Glomerular endothelial cell (primary cell): ENCODE measurements at regions not wholly inside any gene's neighbourhood (a gene's known extent, or its start where the extent isn't known, plus 50 kb on each side); places are given as distances from the start of the nearest gene placed in this dataset.

ENCODE experiments used
- DNase-seq: peaks from one replicate; pipeline ENCODE4 v3.0.0-alpha.2; 2011; ENCODE audit warnings: low read depth, low spot score; ENCODE audit errors: extremely low read depth

DNA sequence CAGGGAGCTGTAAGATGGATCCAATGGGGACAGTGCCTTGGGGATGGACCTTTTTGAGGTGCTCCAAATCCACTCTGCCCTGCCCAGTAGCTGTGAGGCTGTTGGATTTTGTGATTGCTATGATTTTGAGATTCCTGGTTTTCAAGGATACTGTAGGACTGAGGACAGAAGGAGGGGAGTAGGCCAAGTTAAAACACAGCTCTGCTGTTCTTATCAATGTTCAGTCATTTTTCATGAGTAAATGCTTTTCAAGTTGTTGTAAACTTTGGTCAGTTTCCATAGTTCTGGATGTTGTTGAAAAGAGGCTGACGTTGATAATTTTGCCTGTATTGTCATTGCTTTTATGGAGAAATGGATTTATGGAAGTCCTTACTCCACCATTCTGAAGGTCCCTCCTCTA, 361.2 kb downstream of the ZNF516 start:
- no peak for DNase-seq

DNA sequence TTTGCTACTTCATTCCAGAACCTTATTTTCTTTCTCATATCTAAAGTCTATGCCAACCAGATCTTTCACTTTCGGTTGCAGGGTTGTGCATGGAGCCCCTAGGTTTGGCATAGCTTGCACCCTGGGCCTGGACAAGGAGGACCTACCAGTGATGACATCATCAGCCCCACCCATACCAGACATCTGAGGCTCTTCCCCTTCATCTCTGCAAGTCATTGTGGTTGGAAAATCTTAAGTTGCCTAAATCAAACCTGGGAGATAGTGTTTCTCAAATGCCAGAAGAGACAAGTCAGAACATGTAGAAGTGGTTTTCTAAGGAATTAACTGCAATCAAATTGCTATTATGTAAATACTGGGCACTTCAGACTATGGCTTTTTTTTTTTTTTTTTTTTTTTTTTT, 363.3 kb downstream of the ZNF516 start:
- DNase-seq: no peak

DNA sequence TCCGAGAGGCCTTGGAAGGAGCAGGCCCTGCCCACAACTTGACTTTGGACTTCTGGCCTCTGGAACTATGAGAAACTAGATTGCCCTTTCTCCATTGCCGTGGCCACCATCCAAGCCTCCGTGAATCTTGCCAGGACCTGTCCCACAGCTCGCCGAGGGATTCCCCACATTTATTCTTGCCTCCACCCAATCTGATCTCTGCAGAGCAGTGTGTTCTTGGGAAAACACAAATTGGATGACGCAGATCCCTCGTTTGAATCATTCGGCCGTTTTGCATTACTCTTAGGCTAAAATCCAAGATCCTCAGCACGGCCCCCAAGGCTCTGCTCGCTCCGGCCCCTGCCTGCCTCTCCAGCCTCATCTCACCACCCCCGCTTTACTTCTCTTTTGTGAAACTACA, 364.2 kb downstream of the ZNF516 start:
- DNase-seq: no peak

DNA sequence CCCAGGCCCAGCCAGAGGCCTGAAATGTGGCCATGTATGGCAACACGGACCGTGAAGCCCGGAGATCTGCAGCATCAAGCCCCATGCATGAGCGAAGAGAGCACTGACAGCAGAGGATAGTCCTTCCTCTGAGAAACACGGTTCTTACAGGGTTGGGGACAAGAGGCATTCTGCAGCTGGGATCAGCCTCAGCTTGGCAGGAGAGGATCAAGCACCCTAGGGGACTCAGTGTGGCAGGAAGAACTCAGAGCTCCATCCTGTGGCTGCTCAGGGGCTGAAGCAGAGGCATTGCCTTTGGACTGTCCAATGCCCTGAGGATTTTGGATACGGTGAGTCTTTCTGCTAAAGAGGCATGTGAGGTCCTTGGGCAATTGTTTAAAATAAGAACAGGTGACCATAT, 368.7 kb downstream of the ZNF516 start:
- no peak for DNase-seq

DNA sequence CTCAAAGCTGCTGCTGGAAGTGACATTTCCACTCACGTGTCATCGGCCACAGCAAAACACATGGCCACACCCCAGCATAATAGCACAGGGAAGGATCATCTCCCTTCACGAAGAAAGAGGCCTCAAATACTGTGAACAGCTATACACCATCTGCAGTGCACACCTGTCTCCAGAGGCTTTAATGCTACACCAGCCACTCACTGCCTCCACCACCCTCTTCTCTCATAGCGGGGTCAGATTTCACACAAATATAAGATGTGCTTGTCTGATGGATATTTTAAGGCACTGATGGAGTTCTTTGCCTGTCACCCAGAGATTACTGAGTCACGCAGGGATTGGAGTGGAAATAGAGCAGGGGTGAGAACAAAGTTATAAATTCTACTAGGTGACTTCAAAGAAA, 374.0 kb downstream of the ZNF516 start:
- DNase-seq: no peak

DNA sequence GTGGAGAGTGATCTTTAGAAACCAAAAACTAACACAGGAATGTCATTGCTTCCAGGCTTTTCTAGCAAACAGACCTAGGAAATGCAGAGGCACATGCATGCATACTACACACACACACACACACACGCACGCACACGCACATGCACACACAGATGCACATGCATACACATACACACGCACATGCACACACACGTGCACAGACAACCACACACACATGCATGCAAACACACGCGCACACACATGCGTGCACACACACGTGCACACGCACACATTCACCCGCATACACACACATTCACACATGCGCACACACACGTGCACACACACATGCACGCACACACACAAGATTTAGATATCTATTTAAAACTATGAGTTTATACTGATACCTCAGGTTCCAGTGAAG, 379.5 kb downstream of the ZNF516 start:
- no peak for DNase-seq

DNA sequence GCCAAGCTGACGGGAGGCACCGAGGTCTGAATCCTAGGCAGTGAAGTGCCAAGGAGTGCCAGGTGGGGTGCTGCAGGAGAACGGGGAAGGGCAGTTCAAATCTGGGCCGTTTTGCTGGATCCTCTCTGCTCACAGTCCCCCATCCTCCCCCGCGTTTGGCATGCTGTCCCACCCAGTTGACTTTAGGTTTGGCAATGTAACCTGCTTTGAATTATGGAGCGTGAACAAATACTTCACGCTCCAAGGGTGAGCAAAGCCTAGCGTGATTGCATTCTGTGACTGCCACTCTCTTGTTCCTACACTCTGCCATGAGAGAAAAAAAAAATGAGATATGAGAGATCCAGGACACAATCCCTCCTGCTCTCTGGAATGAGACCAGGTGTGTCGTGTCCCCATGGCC, 381.9 kb downstream of the ZNF516 start:
- DNase-seq: no peak

DNA sequence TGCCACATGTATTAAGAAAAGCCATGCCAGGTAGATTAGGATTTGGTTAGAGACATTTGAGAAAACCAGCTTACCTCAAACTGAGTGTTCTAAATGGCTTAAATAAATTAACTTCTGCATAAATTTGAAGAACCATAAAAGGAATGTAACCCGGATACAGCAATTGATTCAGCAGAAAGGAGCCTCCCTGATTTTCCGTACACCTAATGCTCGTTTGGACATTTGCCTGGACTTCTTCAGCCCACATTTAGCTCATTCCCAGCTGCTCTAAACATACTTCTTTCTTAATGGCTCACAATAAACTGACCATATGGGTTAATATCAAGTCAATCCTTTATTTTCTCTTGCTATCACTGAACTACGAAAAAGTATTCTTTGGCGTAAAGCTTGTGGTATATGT, 392.4 kb downstream of the ZNF516 start:
- DNase-seq: no peak

DNA sequence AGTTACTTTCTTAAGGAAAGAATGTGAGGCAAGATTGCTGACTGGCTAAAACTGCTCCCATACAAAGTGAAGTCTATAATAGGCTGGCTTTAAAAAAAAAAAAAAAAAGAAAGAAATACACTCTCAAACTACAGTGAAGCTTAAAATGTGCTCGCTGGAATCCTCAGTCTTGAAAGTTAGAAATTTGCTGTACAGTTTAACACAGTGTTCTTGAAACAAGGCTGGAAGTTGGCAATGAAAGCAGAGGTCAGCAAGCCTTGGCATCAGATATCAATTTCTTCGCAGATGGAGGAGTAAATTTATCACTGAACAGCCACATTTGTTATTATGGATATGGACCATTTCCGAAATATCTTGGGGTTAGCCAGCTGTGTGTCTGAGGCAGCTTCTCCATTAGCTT, 392.9 kb downstream of the ZNF516 start:
- DNase-seq: no peak

DNA sequence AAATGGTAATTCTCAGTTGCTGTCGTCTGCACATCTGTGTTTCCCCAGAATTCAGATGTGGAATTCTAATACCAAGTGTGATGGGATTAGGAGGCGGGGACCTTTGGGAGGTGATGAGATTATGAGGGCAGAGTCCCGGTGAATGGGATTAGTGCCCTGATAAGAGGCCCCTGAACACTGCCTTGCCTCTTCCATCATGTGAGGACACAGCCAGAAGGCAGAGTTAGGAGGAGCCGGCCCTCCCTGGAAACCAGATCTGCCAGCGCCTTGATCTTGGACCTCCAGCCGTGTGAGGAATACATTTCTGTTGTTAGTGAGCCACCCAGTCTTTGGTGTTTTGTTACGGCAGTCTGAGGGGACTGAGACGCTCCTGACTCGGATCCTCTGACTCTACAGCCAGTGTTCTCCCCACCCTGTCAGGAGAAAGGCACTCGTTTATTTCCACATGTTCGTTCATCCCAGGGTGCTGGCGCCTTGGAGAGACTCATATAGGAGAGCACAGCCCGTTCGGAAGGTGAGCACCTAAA, 395.0 kb downstream of the ZNF516 start:
- no peak for DNase-seq

DNA sequence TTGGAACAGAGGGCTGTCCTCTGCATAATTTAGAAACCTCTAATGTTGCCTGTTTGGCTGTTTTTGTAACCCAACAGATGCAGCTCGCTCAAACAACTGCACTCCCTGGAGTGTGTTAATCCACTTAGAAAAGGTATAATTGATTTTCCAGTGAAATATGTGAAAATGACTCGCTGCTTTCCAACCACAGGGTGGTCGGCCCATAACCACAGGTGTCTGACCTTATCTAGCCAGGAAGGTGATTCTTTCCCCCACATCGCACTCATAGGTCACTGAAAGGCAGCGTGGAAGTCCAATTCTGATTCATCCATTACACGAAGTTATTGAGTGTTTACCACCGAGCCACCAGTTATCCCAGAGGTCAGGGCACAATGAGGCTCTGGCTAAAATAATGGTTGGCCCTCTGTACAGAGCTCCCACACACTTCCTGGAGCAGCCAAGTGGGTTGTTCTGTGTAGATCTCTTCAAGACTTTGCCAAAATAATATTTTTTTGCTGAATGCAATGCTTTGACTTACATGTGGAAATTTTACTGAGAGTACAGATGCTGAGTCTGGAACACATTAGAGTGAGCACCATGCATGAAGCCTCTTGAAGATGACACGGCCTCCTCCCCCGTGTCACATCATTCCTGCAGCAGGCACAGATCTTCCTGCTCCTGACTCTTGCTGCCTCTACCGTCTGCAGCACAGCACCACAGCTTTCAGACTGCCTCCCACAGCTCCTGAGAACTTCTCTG, 396.2 kb downstream of the ZNF516 start:
- DNase-seq: no peak

DNA sequence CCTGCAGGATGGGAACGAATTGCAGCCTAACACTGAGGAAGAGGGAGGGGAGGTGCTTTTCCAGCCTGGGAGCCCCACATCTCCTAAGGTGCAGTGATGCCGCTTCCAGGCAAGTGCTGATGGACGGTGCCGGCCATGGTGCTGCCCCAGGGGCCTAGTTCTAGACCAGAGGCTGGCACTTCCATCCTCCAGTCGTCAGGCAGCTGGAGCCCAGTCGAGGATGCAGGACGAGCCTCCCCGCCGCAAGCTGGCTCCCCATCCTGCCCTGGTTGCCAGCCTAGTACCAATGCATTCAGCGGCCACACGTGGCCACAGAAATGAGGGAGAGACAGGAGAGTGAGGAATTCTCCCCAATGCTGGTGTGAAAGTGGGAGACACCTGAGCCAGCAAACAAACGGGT, 413.5 kb downstream of the ZNF516 start:
- no peak for DNase-seq

DNA sequence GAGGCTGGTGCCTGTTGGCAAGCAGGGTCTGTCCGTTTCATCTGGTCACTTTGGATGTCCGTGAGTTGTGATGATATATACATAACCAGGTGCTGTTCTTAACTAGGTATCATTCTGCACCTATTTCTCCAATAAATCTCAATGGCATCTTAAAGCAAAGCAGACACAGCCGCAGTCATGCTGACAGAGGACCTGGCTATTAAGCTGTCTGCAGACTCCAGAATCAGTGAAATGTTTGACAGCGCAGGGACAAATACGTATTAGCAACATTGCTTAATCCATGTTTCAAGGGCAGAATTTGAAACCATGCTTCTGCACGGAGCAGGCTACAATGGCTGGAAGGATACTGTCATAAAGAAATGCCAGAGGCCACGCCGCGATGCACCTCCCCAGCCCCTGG, 414.6 kb downstream of the ZNF516 start:
- no peak for DNase-seq

DNA sequence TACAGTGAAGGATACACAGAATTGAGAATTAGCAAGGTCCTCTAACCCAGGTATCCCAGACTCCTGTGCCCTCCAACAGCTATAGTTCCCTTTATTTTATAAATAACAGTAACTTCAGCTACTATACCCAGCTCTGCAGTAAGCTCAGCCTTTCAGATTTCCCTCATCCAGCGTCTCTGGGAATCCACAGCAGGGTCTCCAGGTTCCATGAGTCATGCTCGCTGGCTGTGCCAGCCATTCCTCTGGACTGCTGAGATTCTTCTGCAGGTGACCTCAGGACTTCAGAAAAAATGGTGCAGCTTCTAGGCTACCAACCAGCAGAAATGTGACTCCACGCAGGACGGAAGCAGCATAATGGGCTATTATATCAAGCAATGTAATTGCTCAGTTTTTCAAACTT, 419.3 kb downstream of the ZNF516 start:
- no peak for DNase-seq

DNA sequence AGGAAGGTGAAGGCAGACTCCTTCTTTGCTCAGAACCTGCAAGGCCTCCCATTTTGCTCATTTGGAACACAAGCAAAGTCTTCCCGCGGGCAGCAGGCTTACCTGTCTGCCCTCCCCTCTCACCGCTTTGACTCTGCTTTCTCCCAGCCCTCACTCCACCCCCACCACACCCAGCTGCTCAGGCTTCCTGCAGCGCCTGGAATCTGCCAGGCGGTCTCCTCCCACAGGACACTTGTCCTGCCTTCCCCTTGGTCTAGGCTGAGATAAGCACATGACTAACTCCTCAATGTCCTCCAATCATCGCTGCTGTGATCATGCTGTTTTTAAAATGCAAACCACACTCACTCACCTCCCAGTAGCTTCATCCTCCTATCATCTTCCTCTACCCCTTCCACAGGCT, 430.0 kb downstream of the ZNF516 start:
- DNase-seq: no peak

DNA sequence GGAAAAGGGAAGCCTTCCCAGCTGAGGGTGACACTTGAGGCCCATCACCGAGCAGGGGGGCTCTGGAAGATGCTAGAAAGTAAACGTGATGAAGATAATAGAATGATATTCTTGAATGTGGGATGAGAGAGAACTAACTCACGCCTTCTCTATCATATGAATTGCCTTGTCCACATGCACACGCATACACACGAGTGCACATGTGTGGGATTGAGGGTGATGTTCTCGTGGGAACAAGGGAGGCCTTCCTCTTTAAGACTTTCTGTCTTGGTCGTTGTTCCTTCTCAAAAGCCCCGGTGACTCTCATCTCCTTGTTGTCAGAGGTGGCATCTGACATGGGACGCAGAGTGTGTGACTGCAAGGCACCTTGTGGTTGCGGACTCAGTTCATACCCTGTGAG, 436.9 kb downstream of the ZNF516 start:
- DNase-seq: no peak

DNA sequence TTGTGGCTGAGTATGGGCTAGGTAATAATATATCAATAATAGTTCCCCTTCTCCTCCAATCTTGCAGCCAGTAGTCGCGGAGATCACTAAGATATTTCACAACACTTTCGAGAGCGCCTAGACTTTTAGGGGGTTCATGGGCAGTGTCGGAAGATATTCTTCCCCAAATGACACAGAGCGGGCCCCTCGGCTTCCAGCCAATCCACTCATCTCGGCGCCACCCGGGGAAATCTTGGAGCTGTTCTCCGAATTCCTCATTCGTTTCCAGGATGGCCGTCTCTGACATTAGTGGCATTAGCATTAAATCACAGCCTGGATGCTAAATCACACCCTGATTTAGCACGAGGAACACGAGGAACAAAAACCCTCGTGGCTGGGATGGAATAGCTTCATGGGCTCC, 437.7 kb downstream of the ZNF516 start:
- no peak for DNase-seq

DNA sequence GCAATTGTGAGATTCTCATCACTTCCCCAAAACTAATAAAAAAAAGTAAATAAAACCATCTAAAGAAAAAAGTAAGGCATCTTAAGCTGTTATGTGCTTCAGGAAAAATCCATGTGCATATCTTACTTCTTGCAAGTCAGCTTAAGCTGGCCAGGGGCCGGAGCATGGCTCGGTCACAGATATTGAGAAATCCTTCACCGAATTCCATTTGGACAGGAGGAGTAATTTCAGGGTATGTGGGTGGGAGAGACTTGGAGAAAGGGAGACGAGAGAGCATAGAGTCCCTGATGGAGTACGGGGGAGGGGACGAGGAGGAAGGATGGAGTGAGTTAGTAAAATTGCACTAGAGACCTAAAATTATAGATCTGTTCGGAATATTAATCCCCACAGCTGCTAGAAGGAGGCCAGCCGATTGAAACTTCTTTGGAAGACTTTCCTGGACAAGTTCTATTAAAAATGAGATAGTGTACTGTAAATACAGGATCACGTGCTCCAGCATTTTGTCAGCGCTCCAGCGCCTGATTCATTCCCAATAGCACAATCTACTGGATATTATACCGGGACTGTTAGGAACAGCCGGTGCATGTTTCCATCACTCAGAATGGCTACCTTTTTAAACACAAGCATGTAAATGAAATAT, 438.5 kb downstream of the ZNF516 start:
- DNase-seq: no peak

DNA sequence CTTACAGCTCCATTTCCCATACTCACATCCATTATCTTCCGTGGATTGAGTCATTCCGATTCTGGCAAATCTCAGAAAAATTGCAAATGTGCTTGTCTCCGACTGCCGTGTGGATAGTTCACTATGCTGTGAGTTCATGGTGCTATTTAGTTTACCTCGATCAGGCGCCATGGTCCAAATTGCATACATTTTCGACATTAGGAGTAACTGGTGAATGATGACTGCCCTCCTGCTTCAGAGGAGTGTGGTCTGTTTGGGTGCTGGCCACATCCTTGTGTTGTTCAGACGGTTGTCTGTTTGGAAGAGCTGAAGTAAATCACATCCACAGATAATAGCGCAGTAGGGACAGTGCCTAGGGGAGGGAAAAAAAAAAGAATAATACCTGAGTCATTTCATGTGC, 439.5 kb downstream of the ZNF516 start:
- DNase-seq: no peak

DNA sequence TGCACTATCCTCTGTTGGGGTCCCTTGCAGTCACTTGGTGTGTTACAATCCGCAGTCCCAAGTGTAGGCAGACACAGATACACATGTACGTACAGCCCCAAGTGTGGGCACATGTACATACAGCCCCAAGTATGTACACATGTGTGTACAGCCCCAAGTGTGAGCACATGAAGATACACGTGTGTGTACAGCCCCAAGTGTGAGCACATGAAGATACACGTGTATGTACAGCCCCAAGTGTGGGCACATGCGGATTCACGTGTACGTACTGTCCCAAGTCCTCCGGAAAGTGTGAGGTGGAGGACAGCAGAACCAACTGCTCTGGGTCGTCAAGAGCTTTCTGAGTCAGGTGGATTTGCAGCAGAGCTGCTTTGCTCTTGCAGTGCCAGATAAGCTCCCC, 440.0 kb downstream of the ZNF516 start:
- DNase-seq: no peak

DNA sequence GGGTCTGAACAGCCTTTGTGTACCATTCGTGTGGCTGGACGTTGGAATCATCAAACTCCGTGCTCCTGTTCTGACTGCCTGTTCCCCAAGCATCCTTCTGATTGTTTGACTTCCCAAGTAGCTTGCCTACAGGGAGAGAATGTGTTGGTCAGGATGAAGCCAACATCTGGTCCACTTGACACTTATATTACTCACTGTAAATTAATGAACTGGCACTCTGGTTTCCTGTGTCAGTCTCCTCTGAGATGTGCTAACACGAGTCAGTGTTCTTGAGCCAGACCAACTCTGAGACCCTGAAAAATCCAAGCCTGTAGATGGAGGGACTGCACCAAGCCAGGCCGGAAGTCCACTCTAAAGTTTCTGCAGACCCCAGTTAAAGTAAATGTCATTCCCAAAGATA, 440.9 kb downstream of the ZNF516 start:
- DNase-seq: no peak

DNA sequence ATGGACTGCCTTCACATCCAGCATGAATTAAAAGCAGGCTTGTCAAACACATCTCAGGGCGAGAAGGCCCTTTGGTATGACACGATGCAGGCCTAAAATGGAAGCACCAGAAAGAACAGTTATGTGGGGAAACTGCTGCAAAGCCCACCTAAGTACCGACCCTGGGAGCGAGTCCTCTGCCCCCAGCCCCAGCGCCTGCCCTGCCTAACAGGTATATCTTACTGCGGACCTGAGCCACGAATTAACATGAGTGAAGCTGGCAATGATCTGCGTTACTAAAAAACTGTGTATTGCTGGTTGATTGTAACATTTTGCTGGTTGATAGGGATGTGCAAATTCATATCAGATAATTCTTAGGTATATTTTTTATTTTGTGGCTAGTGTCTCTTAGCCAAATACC, 441.5 kb downstream of the ZNF516 start:
- DNase-seq: no peak

DNA sequence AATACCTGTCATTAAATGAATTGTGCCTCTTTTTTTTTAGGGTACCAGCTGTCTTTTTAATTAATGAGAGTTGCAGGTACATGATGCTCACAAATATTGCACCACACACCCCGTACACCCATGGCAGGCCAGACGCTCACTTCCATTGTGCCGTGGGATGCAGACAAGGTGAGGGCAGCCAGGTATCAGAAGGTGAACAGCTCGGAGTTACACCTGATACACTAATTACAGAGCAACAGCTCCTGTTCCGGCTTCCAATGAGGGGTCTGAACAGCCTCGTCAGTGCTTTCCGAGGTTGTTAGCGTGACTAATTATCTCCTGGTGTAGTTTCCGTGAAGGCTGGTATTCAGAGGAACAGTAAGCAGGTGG, 442.8 kb downstream of the ZNF516 start:
- DNase-seq: no peak
